ENCODE measurements at regions not wholly inside any gene's neighbourhood (a gene's known extent, or its start where the extent isn't known, plus 50 kb on each side); places are given as distances from the start of the nearest gene placed in this dataset.

- TF ChIP-seq YY1 (IDR thresholded peaks at IDR 0.05; ENCODE audit: insufficient read depth, insufficient read length): no peak
- no peak for TF ChIP-seq SUZ12 (IDR thresholded peaks at IDR 0.05; ENCODE audit: extremely low read depth, insufficient read depth, insufficient read length)
- TF ChIP-seq ZNF274 (IDR thresholded peaks at IDR 0.05; ENCODE audit: low read depth, low read length): no peak
Measured at GRCh38 chr2:54020793-54021414, 50.1 kb upstream of the PSME4 start.

All from NT2/D1 (cell line).